Adrenal gland (tissue), 5 donors: ENCODE measurements at regions not wholly inside any gene's neighbourhood (a gene's known extent, or its start where the extent isn't known, plus 50 kb on each side); places are given as distances from the start of the nearest gene placed in this dataset.

Experiments used
- CTCF ChIP-seq, 6 experiments: fragments of 450-650 bp in 4 of 6; fragments of 200-600 bp in 2 of 6; sonication (generic) in 1 of 6; IDR thresholded peaks; 1 replicate in 5 of 6; 2 replicates in 1 of 6; pipeline versions ENCODE4 v1.5.1 to v1.8.0; 2016 to 2021; ENCODE audit warnings: antibody characterized with exemption in 6 of 6, mild to moderate bottlenecking in 2 of 6, moderate library complexity in 1 of 6
- POLR2A ChIP-seq, 2 donors: fragments of 450-650 bp; IDR thresholded peaks; one replicate each; pipeline ENCODE4 v1.6.1; 2017; ENCODE audit warnings: antibody characterized with exemption in 2 of 2, mild to moderate bottlenecking in 2 of 2, moderate library complexity in 1 of 2
- donor health status: DM: no; HTN: no; CAD: no.

DNA sequence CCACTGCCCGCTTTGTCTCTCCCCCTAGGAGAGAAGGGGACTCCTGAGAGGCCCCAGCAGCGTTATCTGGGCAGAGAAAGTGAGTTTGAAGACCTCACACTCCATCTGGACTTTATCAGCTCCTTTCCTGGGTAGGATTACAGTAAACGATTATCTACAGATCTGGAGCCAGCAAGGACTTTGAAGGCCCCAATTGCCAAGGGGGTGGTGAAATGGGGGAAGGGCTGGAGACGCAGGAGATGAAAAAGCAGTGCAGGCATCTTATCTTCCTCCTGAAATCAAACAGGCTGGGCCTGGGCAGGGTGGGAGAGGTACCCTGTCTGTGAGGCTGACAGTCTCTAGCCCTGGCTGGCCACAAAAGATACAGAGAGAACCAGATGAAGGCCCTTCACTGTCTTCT lies 105.8 kb upstream of the MSX2 start:
- TF ChIP-seq CTCF (IDR thresholded peaks at IDR 0.05) (no peak), POLR2A (IDR thresholded peaks at IDR 0.05) (no peak)
